GM12873 (cell line): ENCODE measurements at regions not wholly inside any gene's neighbourhood (a gene's known extent, or its start where the extent isn't known, plus 50 kb on each side); places are given as distances from the start of the nearest gene placed in this dataset.

Experiments used
- CTCF ChIP-seq: IDR thresholded peaks from 2 replicates; pipeline ENCODE4 v1.5.1; 2012; ENCODE audit warnings: low read depth, mild to moderate bottlenecking, moderate library complexity, low read length, control low read depth; ENCODE audit not compliant: insufficient read depth; ENCODE audit errors: missing control alignments

- no peak for TF ChIP-seq CTCF
Measured at GRCh38 chr1:172756024-172756423, 97.1 kb downstream of the FASLG start.

DNA sequence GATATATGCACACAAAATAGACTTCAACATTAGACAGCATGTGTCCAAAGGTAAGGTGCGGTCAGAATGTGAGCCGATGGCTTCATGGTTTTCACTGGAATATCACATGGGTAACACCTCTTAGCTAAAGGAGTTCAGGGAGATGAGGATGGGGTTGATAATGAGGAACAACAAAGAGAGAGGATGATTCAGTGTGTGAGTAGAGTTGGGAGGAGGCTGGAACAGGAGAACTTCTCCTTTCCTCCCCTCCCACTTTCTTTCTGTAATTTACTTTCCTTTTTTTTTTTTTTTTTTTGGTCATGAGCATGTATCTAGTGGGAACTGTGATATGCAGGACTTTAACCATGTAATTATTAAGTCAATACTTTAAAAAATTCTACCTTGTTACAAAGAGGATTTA lies 99.4 kb downstream of the FASLG start:
- no peak for TF ChIP-seq CTCF

GRCh38 chr1:172760121-172760520 lies 101.2 kb downstream of the FASLG start:
- TF ChIP-seq CTCF, result no peak

DNA sequence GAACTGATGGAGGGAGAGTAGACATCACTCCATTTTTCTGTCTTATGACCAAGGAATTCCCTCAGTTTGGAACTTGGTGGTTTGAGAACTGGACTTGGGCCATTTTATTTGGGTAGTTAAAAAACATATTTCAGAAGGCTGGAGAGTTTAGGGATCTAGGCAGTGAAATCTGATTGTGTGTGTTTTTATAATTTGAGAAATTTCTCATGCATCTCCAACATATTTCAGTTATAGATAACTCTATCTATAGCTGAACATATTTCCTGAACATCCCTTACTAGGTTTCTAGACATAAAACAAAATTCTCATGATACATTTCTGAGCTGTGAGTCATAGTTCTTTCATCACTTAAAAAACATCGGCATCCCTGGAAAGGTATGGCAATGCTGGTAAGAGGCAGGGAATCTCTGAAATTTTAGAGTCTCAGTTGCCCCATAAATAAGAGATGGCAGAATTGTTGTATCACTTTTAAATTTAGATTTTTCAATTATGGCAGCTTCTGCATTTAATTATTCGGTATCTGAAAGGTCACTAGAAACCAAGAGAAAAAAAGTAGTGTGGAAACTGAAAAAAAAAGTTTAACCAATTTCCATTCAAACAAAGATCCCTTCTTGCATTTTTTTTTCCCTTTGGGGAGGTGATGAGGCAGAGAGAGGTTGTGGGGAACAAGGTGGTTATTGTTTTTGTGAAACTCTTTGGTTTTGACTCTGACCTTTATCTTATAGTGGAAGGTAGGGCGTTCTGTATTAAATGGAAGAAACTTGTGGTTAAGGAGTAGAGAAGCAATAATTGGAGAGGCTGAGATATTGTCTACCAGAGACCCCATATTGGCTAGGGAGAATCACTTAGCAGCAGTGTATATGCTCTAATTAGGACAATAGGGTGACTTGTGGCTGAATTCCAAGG lies 102.9 kb downstream of the FASLG start:
- TF ChIP-seq CTCF, result no peak

GRCh38 chr1:172763057-172763456 lies 104.2 kb downstream of the FASLG start:
- no peak for TF ChIP-seq CTCF

DNA sequence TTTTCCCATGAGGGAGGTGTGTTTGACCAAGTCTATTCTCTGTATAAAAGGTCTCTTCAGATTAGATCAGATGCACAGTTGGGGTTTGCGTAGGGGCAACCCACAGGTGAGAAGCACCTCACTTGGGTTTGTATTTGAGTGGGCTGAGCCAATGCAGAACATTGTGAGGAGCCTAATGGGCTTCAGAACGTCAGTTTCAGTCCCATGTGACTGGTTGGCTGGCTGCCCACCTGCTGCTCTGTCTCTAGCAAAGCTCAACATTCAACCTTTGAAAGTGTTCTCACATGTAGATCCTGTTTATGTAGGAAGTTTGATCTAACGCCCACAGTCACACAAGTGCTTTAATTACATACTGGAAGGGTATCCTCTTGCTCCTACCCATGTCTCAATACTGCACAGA lies 105.5 kb downstream of the FASLG start:
- TF ChIP-seq CTCF, result no peak

- no peak for TF ChIP-seq CTCF
Measured at GRCh38 chr1:172766462-172766861, 107.6 kb downstream of the FASLG start.
